Keratinocyte (primary cell): ENCODE measurements at regions not wholly inside any gene's neighbourhood (a gene's known extent, or its start where the extent isn't known, plus 50 kb on each side); places are given as distances from the start of the nearest gene placed in this dataset.

Source experiments
- DNase-seq: peaks from one replicate; pipeline ENCODE4 v3.0.0-alpha.2; 2011; ENCODE audit warnings: low read depth, missing footprints, low spot score
- FAIRE-seq: peaks from 2 replicates; lab custom pipeline; 2011; peaks lifted over from hg19 to GRCh38; lab: Jason Lieb, UNC
- H2AFZ ChIP-seq: 2 replicates; pipeline ENCODE4 v1.6.0; 2012; ENCODE audit warnings: low read length, control low read depth, inconsistent platforms; ENCODE audit not compliant: control insufficient read depth
- H3K27ac ChIP-seq: 2 replicates; pipeline ENCODE4 v1.5.1; 2011; ENCODE audit warnings: low read length; ENCODE audit not compliant: control insufficient read depth, insufficient read depth
- H3K27me3 ChIP-seq: 3 replicates; pipeline ENCODE4 v1.6.0; 2011; ENCODE audit warnings: low read length; ENCODE audit not compliant: control insufficient read depth, insufficient read depth; ENCODE audit errors: extremely low read depth
- H3K36me3 ChIP-seq, 2 experiments: 2 replicates in 1 of 2; 3 replicates in 1 of 2; pipeline ENCODE4 v1.5.1; 2011; ENCODE audit warnings: low read length in 2 of 2, mild to moderate bottlenecking in 1 of 2; ENCODE audit not compliant: control insufficient read depth in 2 of 2, insufficient read depth in 2 of 2; ENCODE audit errors: extremely low read depth in 1 of 2
- H3K4me1 ChIP-seq: 3 replicates; pipeline ENCODE4 v1.5.1; 2011; ENCODE audit warnings: low read length; ENCODE audit not compliant: control insufficient read depth, insufficient read depth; ENCODE audit errors: extremely low read depth
- H3K4me2 ChIP-seq: 3 replicates; pipeline ENCODE4 v1.6.0; 2011; ENCODE audit warnings: low read depth, low read length; ENCODE audit not compliant: control insufficient read depth, insufficient read depth; ENCODE audit errors: extremely low read depth
- H3K4me3 ChIP-seq, 3 experiments: fragments of 200-600 bp in 1 of 3; sonication (generic) in 1 of 3; 2 replicates in 2 of 3; 3 replicates in 1 of 3; pipeline ENCODE4 v1.5.1; 2011 to 2016; ENCODE audit warnings: low read length in 3 of 3, mild to moderate bottlenecking in 3 of 3, control low read depth in 2 of 3, inconsistent platforms in 1 of 3, low read depth in 1 of 3, mixed read lengths in 1 of 3, mixed run types in 1 of 3, moderate library complexity in 1 of 3; ENCODE audit not compliant: control insufficient read depth in 2 of 3, insufficient read depth in 2 of 3; ENCODE audit errors: extremely low read depth in 1 of 3
- H3K79me2 ChIP-seq: 2 replicates; pipeline ENCODE4 v1.6.0; 2012; ENCODE audit warnings: low read length; ENCODE audit not compliant: control insufficient read depth, insufficient read depth
- H3K9ac ChIP-seq: 3 replicates; pipeline ENCODE4 v1.6.0; 2011; ENCODE audit warnings: low read length; ENCODE audit not compliant: control insufficient read depth, insufficient read depth; ENCODE audit errors: extremely low read depth
- H3K9me1 ChIP-seq: 3 replicates; pipeline ENCODE4 v1.6.0; 2011; ENCODE audit warnings: low read length; ENCODE audit not compliant: control insufficient read depth, insufficient read depth; ENCODE audit errors: extremely low read depth
- H3K9me3 ChIP-seq: 2 replicates; pipeline ENCODE4 v1.5.1; 2012; ENCODE audit warnings: low read depth, low read length; ENCODE audit not compliant: control insufficient read depth
- H4K20me1 ChIP-seq: 3 replicates; pipeline ENCODE4 v1.6.0; 2011; ENCODE audit warnings: low read length; ENCODE audit not compliant: control insufficient read depth, insufficient read depth; ENCODE audit errors: extremely low read depth
- EZH2 ChIP-seq: IDR thresholded peaks from one replicate; pipeline ENCODE4 v1.6.1; 2012; ENCODE audit warnings: inconsistent platforms, mild to moderate bottlenecking, low read length, moderate library complexity
- dilution Hi-C: fragments of 300-500 bp; cut with MboI; formaldehyde crosslinking; loops from one replicate; pipeline ENCODE4 v1.7.0; 2020; ENCODE audit warnings: low sequenced_read_pairs; ENCODE audit not compliant: extremely low pct_ligation_motif_present
- TF ChIP-seq, protein P1 (sequence below), 3 experiments: IDR thresholded peaks in 1 of 3; conservative IDR thresholded peaks in 1 of 3; optimal IDR thresholded peaks in 1 of 3; 2 replicates in 2 of 3; 3 replicates in 1 of 3; pipeline versions ENCODE3 to v1.5.1; 2011; ENCODE audit warnings: low read length in 3 of 3, mild to moderate bottlenecking in 3 of 3, moderate library complexity in 2 of 3, control low read depth in 1 of 3, inconsistent platforms in 1 of 3; ENCODE audit not compliant: insufficient read depth in 2 of 3; ENCODE audit errors: extremely low read depth in 1 of 3

GRCh38 chr14:84080944-84081343, 1449.0 kb upstream of the FLRT2 start:
- no peaks in the 10 kb centered on the region for H3K9me1 ChIP-seq
- H2AFZ ChIP-seq, result no peak overlapping the region
- no peak overlapping the region for H3K4me2 ChIP-seq
- no peaks in the 10 kb centered on the region for H3K79me2 ChIP-seq
- no peaks in the 10 kb centered on the region for H3K9me3 ChIP-seq
- H3K27me3 ChIP-seq, result no peaks in the 10 kb centered on the region
- no peak overlapping the region for H3K4me3 ChIP-seq
- H4K20me1 ChIP-seq, result no peaks in the 10 kb centered on the region
- FAIRE-seq, result no peak
- H3K9ac ChIP-seq, result no peak overlapping the region
- H3K36me3 ChIP-seq, result no peaks in the 10 kb centered on the region
- H3K27ac ChIP-seq, result no peak overlapping the region
- DNase-seq, result no peak
- dilution Hi-C loops, result no loop called here
- H3K4me1 ChIP-seq, result no peaks in the 10 kb centered on the region
- TF ChIP-seq, protein P1, sequence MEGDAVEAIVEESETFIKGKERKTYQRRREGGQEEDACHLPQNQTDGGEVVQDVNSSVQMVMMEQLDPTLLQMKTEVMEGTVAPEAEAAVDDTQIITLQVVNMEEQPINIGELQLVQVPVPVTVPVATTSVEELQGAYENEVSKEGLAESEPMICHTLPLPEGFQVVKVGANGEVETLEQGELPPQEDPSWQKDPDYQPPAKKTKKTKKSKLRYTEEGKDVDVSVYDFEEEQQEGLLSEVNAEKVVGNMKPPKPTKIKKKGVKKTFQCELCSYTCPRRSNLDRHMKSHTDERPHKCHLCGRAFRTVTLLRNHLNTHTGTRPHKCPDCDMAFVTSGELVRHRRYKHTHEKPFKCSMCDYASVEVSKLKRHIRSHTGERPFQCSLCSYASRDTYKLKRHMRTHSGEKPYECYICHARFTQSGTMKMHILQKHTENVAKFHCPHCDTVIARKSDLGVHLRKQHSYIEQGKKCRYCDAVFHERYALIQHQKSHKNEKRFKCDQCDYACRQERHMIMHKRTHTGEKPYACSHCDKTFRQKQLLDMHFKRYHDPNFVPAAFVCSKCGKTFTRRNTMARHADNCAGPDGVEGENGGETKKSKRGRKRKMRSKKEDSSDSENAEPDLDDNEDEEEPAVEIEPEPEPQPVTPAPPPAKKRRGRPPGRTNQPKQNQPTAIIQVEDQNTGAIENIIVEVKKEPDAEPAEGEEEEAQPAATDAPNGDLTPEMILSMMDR (optimal IDR thresholded peaks at IDR 0.05 in 1 of 3, IDR thresholded peaks at IDR 0.05 in 1 of 3, conservative IDR thresholded peaks at IDR 0.05 in 1 of 3; ENCODE audit: extremely low read depth in 1 of 3, insufficient read depth in 2 of 3, low read length in 3 of 3), result no peak

- no peaks in the 10 kb centered on the region for H4K20me1 ChIP-seq
- no peaks in the 10 kb centered on the region for H3K27me3 ChIP-seq
- H3K27ac ChIP-seq, result no peak overlapping the region
- no peaks in the 10 kb centered on the region for H3K79me2 ChIP-seq
- H3K9me3 ChIP-seq, result no peaks in the 10 kb centered on the region
- FAIRE-seq (no peak), DNase-seq (no peak)
- H2AFZ ChIP-seq, result no peak overlapping the region
- H3K4me3 ChIP-seq, result no peak overlapping the region
- no peak overlapping the region for H3K4me2 ChIP-seq
- TF ChIP-seq EZH2, result no peak
- TF ChIP-seq, protein P1 (optimal IDR thresholded peaks at IDR 0.05 in 1 of 3, IDR thresholded peaks at IDR 0.05 in 1 of 3, conservative IDR thresholded peaks at IDR 0.05 in 1 of 3; ENCODE audit: extremely low read depth in 1 of 3, insufficient read depth in 2 of 3, low read length in 3 of 3), result no peak
- H3K4me1 ChIP-seq, result no peaks in the 10 kb centered on the region
- no peak overlapping the region for H3K9ac ChIP-seq
- dilution Hi-C loops, result no loop called here
- no peaks in the 10 kb centered on the region for H3K36me3 ChIP-seq
- H3K9me1 ChIP-seq, result no peaks in the 10 kb centered on the region
Observed at GRCh38 chr14:84084056-84084630, 1445.8 kb upstream of the FLRT2 start.
